ENCODE measurements at regions not wholly inside any gene's neighbourhood (a gene's known extent, or its start where the extent isn't known, plus 50 kb on each side); places are given as distances from the start of the nearest gene placed in this dataset.
"Not testable (repeated sequence)": the region's sequence is repeated elsewhere in the genome, so short reads cannot be mapped to it uniquely, and the experiment has no call there.

- not testable (repeated sequence) for DNase-seq (ENCODE audit: low read depth in 1 of 2, low spot score in 1 of 2); H3K4me3 ChIP-seq; H3K27ac ChIP-seq
These were observed 390.6 kb downstream of the PRIM2 start for GRCh38 chr6:57708061-57708460.

GRCh38 chr6:57722546-57722945, 405.1 kb downstream of the PRIM2 start:
- not testable (repeated sequence) for H3K4me1 ChIP-seq (ENCODE audit: low read depth); H3K4me3 ChIP-seq; H3K27ac ChIP-seq; H3K36me3 ChIP-seq; H3K27me3 ChIP-seq; DNase-seq (ENCODE audit: low read depth in 1 of 2, low spot score in 1 of 2); H3K9me3 ChIP-seq (ENCODE audit: low read depth)

More at GRCh38 chr6:57708061-57708460, 390.6 kb downstream of the PRIM2 start:
- H3K9me3 ChIP-seq (ENCODE audit: low read depth); H3K36me3 ChIP-seq; H3K27me3 ChIP-seq; H3K4me1 ChIP-seq (ENCODE audit: low read depth): not testable (repeated sequence)

- not testable (repeated sequence) for H3K36me3 ChIP-seq; DNase-seq (ENCODE audit: low read depth in 1 of 2, low spot score in 1 of 2); H3K9me3 ChIP-seq (ENCODE audit: low read depth); H3K27me3 ChIP-seq; H3K4me3 ChIP-seq; H3K27ac ChIP-seq; H3K4me1 ChIP-seq (ENCODE audit: low read depth)
These were observed 406.5 kb downstream of the PRIM2 start for GRCh38 chr6:57723815-57724401.

- not testable (repeated sequence) for H3K27ac ChIP-seq; H3K36me3 ChIP-seq; H3K9me3 ChIP-seq (ENCODE audit: low read depth); DNase-seq (ENCODE audit: low read depth in 1 of 2, low spot score in 1 of 2); H3K27me3 ChIP-seq; H3K4me1 ChIP-seq (ENCODE audit: low read depth); H3K4me3 ChIP-seq
These were observed 412.0 kb downstream of the PRIM2 start for GRCh38 chr6:57729407-57729806.

GRCh38 chr6:57730726-57731125, 413.3 kb downstream of the PRIM2 start:
- not testable (repeated sequence) for H3K36me3 ChIP-seq; H3K4me1 ChIP-seq (ENCODE audit: low read depth); DNase-seq (ENCODE audit: low read depth in 1 of 2, low spot score in 1 of 2); H3K27ac ChIP-seq; H3K9me3 ChIP-seq (ENCODE audit: low read depth); H3K4me3 ChIP-seq; H3K27me3 ChIP-seq

GRCh38 chr6:57747716-57748115, 430.3 kb downstream of the PRIM2 start:
- not testable (repeated sequence) for H3K9me3 ChIP-seq (ENCODE audit: low read depth); H3K4me3 ChIP-seq; H3K36me3 ChIP-seq; H3K27me3 ChIP-seq; H3K4me1 ChIP-seq (ENCODE audit: low read depth); H3K27ac ChIP-seq; DNase-seq (ENCODE audit: low read depth in 1 of 2, low spot score in 1 of 2)

- H3K27me3 ChIP-seq; H3K36me3 ChIP-seq; DNase-seq (ENCODE audit: low read depth in 1 of 2, low spot score in 1 of 2); H3K4me1 ChIP-seq (ENCODE audit: low read depth); H3K9me3 ChIP-seq (ENCODE audit: low read depth); H3K27ac ChIP-seq; H3K4me3 ChIP-seq: not testable (repeated sequence)
These were observed 442.4 kb downstream of the PRIM2 start for GRCh38 chr6:57759850-57760249.

GRCh38 chr6:57792720-57793397, 475.4 kb downstream of the PRIM2 start:
- not testable (repeated sequence) for H3K4me1 ChIP-seq (ENCODE audit: low read depth); H3K36me3 ChIP-seq; H3K27ac ChIP-seq; DNase-seq (ENCODE audit: low read depth in 1 of 2, low spot score in 1 of 2); H3K9me3 ChIP-seq (ENCODE audit: low read depth); H3K4me3 ChIP-seq
- peaks cover 64% of the 10 kb centered on the region for H3K27me3 ChIP-seq

GRCh38 chr6:57793398-57793762, 475.9 kb downstream of the PRIM2 start:
- H3K4me1 ChIP-seq (ENCODE audit: low read depth); H3K4me3 ChIP-seq; DNase-seq (ENCODE audit: low read depth in 1 of 2, low spot score in 1 of 2); H3K27ac ChIP-seq; H3K36me3 ChIP-seq; H3K9me3 ChIP-seq (ENCODE audit: low read depth): not testable (repeated sequence)
- H3K27me3 ChIP-seq, result peaks cover 65% of the 10 kb centered on the region

- not testable (repeated sequence) for H3K36me3 ChIP-seq; H3K27ac ChIP-seq; H3K4me1 ChIP-seq (ENCODE audit: low read depth); H3K9me3 ChIP-seq (ENCODE audit: low read depth)
- DNase-seq (ENCODE audit: low read depth in 1 of 2, low spot score in 1 of 2), result peak in 1 of 2 donors; percentile 17
- peaks cover 57% of the 10 kb centered on the region for H3K27me3 ChIP-seq
- peak overlapping the region; percentile 32 for H3K4me3 ChIP-seq
These were observed 482.5 kb downstream of the PRIM2 start for GRCh38 chr6:57799703-57800479.

GRCh38 chr6:57808581-57808980, 491.2 kb downstream of the PRIM2 start:
- not testable (repeated sequence) for H3K4me1 ChIP-seq (ENCODE audit: low read depth); H3K36me3 ChIP-seq; H3K9me3 ChIP-seq (ENCODE audit: low read depth); H3K4me3 ChIP-seq; H3K27ac ChIP-seq
- peaks cover 70% of the 10 kb centered on the region for H3K27me3 ChIP-seq
- DNase-seq (ENCODE audit: low read depth in 1 of 2, low spot score in 1 of 2), result peak in 1 of 2 donors; percentile 40

GRCh38 chr6:57809454-57809853, 492.0 kb downstream of the PRIM2 start:
- peaks cover 78% of the 10 kb centered on the region for H3K27me3 ChIP-seq
- H3K4me3 ChIP-seq, result not testable (repeated sequence)

GRCh38 chr6:57813271-57814075, 496.0 kb downstream of the PRIM2 start:
- DNase-seq (ENCODE audit: low read depth in 1 of 2, low spot score in 1 of 2); H3K4me3 ChIP-seq; H3K36me3 ChIP-seq; H3K4me1 ChIP-seq (ENCODE audit: low read depth); H3K9me3 ChIP-seq (ENCODE audit: low read depth); H3K27ac ChIP-seq: not testable (repeated sequence)
- H3K27me3 ChIP-seq, result peaks cover 86% of the 10 kb centered on the region

More at GRCh38 chr6:57809454-57809853, 492.0 kb downstream of the PRIM2 start:
- not testable (repeated sequence) for H3K4me1 ChIP-seq (ENCODE audit: low read depth); H3K27ac ChIP-seq; H3K36me3 ChIP-seq; DNase-seq (ENCODE audit: low read depth in 1 of 2, low spot score in 1 of 2); H3K9me3 ChIP-seq (ENCODE audit: low read depth)
